ENCODE measurements at regions not wholly inside any gene's neighbourhood (a gene's known extent, or its start where the extent isn't known, plus 50 kb on each side); places are given as distances from the start of the nearest gene placed in this dataset.
"Not testable (repeated sequence)": the region's sequence is repeated elsewhere in the genome, so short reads cannot be mapped to it uniquely, and the experiment has no call there.

DNA sequence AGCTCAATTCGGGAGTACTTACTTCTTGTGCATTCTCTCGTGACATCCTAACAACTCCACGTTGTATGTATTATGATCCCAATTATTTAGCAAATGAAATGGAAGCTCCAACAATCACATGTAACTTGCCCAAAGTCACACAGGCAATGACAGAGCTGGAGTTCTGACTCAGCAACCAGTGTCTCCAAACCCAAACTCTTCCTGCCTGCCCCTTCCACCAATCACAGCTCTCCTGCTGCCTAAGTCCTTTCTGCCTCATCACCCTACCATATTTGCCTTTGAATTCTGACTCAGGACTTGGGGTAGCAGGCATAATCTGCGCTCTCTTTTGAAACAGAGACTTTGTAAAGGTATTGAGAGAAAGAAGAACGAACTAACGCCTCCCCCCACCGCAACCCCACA, 245.2 kb upstream of the MAF start:
- no peak for DNase-seq

DNA sequence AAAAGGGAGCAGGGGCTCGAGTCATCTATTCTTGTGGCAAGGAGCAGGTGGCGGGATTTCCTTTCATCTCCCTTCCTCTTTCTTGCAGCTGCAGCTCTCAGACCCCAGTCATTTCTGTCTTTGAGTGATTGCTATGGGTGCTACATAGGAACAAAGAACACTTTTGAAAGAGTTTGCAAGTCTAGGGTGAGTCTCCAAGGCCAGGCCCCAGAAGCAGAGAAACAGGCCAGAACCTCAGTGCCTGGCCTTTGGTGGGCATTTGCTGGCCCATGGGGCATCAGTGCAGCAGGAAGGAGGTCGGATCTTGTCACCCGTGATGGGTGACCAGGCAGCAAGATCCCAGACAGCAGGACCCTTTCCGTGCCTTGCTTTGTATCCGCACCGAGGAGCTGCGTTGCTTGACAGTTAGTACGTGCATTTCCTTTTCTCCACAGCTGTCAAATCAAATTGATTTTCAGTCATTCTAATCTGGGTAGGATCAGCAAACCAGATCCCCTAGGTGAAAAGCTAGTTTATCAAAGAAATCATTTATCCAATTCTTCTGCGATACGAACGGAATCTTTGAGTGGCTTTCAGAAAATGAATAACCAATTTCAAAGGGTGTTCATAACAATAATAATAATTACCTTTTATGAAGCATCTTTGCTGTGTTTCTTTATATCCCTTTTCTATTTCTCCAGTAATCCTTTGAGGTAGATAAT, 244.6 kb upstream of the MAF start:
- no peak for DNase-seq

- no peak for DNase-seq
Observed at GRCh38 chr16:79844603-79845002, 244.1 kb upstream of the MAF start.

DNA sequence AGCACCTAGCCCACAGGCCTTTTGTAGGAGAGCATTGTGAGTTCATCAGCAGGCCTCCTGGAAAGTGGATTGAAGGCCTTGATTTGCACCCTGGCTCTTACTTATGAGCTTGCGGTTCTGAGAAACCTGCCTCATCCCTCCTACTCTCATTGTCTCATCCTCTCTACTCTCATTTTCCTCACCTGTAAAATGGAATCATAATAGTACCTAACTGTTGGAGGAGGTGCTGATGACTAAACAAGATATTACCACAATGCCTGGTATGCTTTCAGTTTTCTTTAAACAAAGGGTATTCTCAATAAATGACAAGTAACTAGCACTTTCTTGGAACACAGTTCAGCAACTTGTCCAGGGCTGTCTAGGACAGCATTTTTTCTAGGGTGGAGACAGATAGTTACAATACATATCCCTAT, 243.1 kb upstream of the MAF start:
- DNase-seq: peak; percentile 28

GRCh38 chr16:79843145-79843544, 242.6 kb upstream of the MAF start:
- no peak for DNase-seq

DNA sequence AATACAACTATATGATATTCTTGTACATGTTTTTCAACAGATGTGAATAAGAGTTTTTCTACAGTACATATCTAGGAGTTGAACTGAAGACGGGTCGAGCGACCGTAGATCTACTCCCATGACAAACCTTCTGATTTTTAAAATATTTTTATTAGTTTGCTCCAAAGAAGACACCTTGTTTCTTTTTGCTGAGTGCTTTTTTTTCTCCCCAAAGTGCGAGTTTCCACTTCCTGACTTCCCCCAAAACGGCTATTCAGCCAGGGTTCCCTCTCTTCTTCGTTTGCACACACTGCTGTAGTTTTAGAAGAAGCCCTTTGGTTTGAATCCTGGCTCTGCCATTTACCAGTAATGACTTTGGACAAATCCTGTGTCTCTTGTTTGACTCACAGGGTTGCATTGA, 241.7 kb upstream of the MAF start:
- DNase-seq: no peak

- DNase-seq: no peak
Observed at GRCh38 chr16:79839466-79840341, 239.2 kb upstream of the MAF start.

DNA sequence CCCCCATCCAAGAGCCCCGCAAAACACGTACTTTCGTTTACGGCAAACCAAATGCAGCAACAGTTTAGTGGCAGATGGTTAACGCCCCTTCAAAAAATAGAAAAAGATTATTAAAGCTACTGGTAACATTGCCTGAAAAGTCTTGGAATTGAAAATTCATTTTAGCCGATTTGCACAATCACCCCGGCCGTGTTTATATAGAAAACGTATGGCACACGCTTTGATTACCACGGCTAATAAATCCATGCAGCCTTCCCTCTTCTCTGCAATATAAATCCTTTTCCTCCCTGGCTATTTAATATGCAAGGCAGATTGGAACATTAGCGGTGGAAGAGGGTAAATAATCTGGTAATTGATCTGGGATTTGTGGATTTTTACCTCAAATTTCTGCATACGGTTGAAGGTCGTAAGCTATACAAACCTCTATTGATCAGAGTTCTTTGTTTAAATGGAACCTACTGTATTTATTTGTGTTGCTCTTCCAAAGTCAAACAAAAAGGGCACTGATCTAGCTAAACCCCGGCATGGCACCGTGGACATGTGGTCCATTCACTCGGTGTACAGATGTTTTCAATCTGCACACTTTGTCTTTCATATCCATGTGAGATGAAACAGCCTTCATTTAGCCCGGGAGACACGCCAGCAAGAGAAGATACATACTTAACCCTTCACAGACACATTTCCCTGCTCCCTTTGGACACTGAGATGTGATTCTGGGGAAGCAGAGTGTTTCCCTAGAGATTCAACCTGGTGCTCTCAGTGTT, 238.1 kb upstream of the MAF start:
- no peak for DNase-seq

- DNase-seq: no peak
Observed at GRCh38 chr16:79836144-79836543, 235.6 kb upstream of the MAF start.

- DNase-seq: no peak
Observed at GRCh38 chr16:79835194-79835593, 234.7 kb upstream of the MAF start.

DNA sequence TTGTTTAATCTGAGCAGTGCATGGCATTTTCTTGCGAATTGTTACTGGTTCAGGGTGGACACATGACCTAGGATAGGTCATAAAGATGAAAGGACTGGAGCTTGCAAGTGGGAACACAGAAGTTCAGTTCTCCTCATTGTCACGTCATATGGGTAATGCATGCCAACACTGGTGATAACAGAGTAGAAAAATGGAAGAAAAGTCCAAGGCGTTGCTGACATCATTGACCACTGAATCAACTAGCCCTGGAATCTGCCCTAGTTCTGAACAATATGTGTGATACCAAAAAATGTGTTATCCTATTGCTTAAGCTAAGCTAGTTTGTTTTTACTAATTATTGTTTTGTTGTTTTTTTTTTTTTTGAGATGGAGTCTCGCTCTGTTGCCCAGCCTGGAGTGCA, 234.2 kb upstream of the MAF start:
- no peak for DNase-seq

GRCh38 chr16:79834003-79834402, 233.5 kb upstream of the MAF start:
- not testable (repeated sequence) for DNase-seq

DNA sequence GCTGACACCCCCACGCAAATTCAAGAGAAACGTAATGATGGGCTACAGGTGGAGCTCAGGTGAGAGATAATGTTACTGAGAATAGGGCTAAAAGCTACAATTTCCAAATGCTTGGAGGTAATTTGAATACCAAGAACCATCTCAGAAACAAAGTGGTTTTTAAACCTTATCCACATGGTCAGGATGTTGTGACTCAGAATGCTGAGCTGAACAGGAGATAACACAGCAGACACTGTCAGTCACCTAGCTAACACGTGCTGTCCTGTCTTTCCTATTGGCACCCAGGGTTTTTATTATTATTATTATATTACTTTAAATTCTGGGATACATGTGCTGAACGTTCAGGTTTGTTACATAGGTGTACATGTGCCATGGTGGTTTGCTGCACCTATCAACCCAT, 233.0 kb upstream of the MAF start:
- no peak for DNase-seq

DNA sequence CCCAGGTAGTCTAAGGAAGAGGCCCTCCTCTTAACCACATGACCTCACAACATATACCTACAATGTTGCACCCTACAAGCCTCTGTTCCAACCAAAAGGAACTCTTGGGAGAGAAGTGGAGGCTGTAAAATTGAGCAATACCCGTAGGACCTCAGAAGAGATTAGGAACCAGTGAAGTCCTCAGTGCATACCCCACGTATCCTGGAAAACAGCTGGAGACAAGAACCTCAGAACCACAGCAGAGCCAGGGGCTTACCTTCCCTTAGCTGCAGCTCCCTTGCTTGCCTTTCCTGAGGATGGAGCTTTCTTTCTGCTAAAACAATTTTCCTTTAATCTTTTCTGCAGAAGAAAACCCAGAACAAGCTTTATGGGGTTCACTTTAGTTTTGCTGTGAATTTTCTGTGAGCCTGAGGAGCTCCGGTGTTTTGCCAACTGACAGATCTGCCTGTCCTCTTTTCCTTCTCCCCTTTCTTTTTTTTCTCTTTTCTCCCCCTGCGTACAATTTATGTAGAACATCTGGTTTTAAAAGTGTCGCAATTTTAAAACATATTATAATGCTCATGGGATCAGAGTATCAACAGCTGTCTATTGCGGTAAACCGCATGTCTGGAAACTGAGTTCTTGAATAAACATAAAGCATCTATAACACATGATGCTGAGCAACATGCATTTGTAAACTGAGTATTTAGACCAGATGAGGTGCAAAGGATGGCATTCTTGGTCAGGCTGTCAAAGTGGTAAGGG, 226.4 kb upstream of the MAF start:
- DNase-seq: no peak

DNA sequence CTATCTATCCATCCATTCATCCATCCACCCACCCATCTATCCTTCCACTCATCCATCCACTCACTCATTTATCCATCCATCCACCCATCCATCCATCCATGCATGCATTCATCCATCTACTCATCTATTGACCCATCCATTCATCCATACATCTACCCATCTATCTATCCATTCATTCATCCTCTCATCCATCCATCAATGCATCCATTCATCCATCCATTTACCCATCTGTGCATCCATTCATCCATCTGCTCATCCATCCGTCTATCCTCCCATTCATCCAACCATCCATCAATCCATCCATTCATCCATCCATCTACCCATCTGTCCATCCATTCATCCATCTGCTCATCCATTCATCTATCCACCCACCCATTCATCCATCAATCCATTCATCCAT, 224.5 kb upstream of the MAF start:
- DNase-seq: no peak

DNA sequence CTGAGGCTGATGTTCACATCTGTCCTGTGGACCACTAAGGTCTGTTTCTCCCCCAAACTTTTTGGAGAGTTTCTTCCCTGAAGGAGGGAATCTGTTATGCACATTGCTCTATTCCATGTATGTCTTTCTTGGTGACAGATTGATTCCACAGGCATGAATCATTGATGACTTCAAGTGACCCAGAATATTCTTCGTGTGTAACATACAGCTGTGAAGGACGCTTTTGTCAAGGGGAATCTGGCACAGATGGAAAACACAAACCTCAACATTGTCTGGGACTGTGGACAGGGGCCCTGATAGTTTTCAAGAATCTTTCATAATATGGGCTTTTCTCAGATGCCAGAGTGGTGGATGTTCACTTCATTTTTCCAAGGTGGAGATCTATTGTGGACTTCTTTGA, 223.1 kb upstream of the MAF start:
- no peak for DNase-seq

DNA sequence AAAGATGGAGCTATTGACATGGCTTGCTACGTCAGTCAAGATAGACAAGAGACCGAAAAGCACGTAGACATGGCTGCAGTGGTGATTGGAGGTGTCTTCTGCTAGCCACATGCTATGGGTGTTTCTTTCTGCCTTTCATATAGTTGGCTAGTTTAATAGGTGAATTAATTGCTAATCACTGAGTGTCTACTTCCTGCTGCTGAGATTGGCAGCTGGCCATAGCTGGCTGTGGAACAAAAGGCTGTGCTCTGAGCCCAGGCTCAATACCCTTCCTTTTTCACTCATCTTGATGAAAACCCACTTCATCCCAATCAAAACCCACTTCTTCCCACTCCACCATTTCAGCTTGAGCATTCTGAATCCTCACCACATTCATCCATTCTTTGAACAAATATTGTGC, 221.4 kb upstream of the MAF start:
- no peak for DNase-seq

DNA sequence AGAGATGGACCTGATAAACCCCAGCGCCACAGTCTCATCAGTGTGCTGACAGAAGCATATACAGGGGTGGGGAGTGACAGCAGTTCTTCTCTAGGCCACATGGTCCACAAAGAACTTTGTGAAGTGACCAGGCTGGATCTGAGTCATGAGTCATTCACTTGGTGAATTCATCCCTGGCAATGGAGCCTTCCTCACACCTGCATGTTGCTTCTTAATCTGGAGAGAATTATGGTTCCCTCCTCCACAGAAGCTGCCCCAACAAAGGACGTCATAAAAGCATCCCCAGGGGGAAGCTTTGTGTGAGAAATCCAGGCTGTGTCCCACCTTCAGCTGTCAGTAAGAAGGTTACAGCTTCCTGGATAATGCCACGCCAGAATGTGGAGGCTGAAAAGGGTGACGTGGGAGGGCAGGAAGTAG, 215.6 kb upstream of the MAF start:
- no peak for DNase-seq

DNA sequence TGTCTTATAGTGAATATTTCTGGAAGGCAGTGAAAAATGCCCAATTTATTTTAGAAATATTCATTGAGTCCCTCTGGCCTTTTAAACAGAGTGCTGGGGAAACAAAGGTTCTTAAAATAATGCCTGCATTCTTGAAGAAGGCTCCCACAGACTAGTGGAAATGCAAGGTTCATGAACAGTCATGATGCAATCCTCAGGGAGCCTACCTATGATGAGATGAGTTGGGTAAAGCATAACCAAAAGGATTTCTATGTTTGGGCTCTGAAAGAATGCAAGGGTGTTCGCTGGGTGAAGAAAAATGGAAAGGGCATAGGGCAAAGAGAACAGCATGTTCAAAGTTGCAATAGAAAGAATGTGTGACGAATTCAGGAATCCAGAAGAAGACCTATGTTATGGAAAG, 214.5 kb upstream of the MAF start:
- DNase-seq: no peak

DNA sequence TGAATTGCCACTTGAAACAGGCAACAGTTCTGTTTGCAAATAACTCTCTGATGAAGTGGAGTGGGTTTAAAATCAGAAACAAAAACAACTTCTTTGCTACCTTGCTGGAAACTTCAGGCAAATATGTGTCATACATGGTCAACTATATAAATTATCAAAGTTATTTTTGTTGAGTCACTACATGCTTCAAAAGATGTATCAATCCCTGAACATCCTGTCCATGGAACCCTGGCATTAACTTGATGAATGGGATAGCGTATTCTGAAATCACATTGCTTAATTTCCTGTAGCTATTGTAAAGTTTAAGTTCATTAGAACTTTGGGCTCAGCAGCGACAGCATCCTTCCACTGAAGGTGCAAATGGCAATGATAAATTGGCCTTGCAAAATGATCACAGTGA, 213.6 kb upstream of the MAF start:
- DNase-seq: no peak

DNA sequence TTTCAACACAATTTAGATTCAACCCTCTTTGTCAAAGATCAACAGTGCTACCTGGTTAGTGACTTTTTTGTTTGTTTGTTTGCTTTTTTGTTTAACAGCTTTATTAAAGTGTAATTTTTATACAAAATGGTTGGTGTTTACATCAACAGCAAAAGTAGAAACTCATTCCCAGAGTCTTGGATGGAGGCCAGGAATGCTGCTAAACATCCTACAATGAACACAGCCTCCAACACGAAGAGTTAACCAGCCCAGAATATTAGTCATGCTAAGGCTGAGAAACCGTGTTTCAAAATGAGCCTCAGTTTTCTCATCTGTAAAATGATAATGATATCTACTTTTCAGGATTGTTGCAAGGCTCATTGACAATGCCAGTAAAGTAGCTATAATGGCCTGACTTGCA, 211.0 kb upstream of the MAF start:
- no peak for DNase-seq

DNA sequence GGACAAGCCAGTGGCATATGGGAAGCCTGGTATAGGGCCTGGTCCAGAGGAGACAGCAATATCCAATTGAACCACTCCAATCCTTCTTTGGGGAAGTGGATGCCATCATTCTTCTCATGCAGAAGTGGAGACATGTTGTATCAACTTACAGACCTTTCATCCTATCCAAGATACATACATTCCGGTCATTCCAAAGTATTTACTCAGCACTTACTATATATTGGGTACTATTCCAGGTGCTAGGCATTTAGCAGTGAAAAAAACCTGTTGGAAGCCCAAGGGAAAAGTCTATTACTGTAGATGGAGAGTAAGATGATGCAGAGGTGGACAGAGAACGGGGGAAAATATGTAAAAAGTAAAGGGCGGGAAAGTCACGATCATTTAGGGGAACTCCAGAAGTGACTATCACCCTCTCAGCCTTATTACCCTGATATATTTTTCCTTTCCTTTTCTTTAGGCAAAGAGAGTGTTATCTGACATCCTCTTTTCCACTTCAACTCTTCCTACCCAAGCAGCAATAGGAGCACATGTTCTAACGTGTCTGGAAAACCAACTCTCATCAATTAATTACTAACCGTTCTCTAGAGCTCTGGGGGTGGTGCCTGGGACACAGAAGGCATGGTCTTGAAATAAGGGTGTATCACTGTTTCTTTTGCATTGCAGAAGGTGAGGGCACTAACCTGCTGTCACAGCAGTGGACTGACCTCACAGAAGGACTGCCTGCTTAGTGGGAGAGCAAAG, 210.1 kb upstream of the MAF start:
- DNase-seq: no peak

Measured in stimulated activated CD8-positive, alpha-beta memory T cell treated with anti-CD3 and anti-CD28 coated beads, Interleukin-4, amount 100 ng/mL, for 48 hours (primary cell).